ENCODE measurements at regions not wholly inside any gene's neighbourhood (a gene's known extent, or its start where the extent isn't known, plus 50 kb on each side); places are given as distances from the start of the nearest gene placed in this dataset.

DNA sequence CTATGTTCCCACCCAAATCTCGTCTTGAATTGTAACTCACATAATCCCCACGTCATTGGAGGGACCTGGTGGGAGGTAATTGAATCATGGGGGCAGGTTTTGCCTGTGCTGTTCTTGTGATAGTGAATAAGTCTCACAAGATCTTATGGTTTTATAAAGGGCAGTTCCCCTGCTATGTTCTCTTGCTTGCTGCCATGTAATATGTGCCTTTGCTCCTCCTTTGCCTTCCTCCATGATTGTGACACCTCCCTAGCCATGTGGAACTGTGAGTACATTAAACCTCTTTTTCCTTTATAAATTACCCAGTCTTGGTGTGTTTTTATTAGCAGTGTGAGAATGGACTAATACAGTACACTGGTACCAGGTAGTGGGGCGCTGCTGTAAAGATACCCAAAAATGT lies 177.6 kb upstream of the SYT10 start:
- TF ChIP-seq, protein P1, sequence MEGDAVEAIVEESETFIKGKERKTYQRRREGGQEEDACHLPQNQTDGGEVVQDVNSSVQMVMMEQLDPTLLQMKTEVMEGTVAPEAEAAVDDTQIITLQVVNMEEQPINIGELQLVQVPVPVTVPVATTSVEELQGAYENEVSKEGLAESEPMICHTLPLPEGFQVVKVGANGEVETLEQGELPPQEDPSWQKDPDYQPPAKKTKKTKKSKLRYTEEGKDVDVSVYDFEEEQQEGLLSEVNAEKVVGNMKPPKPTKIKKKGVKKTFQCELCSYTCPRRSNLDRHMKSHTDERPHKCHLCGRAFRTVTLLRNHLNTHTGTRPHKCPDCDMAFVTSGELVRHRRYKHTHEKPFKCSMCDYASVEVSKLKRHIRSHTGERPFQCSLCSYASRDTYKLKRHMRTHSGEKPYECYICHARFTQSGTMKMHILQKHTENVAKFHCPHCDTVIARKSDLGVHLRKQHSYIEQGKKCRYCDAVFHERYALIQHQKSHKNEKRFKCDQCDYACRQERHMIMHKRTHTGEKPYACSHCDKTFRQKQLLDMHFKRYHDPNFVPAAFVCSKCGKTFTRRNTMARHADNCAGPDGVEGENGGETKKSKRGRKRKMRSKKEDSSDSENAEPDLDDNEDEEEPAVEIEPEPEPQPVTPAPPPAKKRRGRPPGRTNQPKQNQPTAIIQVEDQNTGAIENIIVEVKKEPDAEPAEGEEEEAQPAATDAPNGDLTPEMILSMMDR (IDR thresholded peaks at IDR 0.05): no peak
- no peak for TF ChIP-seq POLR2A (IDR thresholded peaks at IDR 0.05)

Data from heart left ventricle (tissue), 13 donors.